Fibroblast of the conjunctiva (primary cell): ENCODE measurements at regions not wholly inside any gene's neighbourhood (a gene's known extent, or its start where the extent isn't known, plus 50 kb on each side); places are given as distances from the start of the nearest gene placed in this dataset.
"Not testable (repeated sequence)": the region's sequence is repeated elsewhere in the genome, so short reads cannot be mapped to it uniquely, and the experiment has no call there.

Experiments used
- DNase-seq: peaks from one replicate; pipeline ENCODE4 v3.0.0-alpha.2; 2010; ENCODE audit warnings: low read depth

DNA sequence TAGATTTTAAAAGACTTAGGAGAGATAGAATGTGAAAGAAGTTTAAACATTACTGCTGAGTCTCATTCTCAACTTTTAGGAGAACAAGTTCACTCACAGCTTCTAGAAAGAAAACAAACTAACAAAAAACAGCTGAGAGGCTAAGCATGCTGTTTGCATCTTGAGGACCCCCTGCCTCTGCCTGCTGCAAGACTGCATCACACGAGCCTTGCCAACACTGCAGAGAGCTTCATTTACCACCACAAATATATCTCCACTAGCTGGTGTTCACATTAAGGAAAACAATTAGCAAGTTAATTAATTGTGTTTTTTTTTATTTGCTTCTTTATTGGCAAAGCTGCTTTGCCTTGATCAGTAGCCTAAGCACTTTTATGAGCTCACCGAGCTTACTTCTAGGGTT is 336.6 kb upstream of the KIAA1217 start:
- DNase-seq: no peak

DNA sequence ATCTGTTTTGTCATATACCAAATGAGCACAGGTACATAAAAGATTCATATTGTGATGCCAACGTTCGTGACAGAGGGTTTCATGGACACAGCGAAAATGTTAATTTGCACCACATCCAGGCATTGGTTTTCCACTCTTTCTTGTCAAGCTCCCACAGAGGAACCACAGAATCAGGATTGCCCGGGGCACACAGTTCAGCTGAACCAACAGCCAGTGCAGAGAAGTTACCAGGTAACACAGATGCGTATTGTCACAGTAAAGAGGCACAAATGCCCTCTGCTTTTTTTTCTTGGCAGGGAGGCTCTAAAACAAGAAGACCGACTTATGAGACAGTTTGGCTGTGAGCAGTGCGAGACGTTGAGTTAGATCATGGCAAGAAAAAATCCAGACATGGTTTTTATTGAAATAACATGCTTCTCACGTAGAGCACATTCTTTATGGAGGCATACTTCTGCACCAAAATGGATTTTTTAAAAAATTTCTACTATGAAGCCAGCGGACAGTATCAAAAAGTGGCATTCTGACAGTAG is 331.1 kb upstream of the KIAA1217 start:
- no peak for DNase-seq

- DNase-seq: no peak
Measured at GRCh38 chr10:23884670-23885069, 324.3 kb upstream of the KIAA1217 start.

DNA sequence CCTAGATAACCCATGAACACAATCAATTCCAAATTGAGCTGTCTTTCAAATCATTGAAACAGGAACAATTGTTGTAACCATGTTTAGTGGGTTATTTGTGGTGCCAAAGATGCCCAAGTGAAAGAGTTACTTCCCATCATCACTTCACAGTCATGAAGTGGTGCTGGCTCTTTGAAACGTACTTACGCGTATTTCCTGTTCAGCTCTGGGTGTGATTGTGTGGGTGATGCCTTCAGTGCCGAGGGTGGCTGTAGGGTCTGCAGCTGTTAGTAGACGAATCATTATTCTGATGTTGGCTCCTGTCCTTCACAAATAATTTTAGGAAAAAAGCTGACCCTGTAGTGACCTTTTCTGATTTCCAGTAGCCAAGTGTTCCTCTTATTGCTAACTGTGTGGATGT is 323.1 kb upstream of the KIAA1217 start:
- DNase-seq: no peak

- no peak for DNase-seq
Measured at GRCh38 chr10:23886355-23886754, 322.6 kb upstream of the KIAA1217 start.

DNA sequence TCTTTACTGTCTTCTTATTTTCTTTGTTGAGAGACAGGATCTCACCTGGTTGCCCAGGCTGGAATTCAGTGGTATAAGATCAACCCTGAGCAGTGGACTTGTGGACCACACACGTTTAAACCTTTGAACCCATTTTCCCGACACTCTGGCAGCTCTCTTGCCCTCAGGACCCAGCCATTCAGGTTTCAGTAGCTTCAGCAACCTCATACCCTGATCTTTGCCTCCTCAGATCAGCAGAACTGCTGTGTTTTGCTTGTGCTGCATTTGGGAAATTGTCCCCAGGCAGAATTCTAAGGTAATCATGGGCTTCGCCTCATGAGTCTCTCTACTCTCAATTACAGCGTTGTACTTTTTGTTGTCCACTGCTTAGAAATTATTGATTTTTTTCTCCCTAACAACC is 317.6 kb upstream of the KIAA1217 start:
- no peak for DNase-seq

GRCh38 chr10:23892296-23892695 is 316.6 kb upstream of the KIAA1217 start:
- no peak for DNase-seq

- no peak for DNase-seq
Measured at GRCh38 chr10:23897267-23897666, 311.7 kb upstream of the KIAA1217 start.

DNA sequence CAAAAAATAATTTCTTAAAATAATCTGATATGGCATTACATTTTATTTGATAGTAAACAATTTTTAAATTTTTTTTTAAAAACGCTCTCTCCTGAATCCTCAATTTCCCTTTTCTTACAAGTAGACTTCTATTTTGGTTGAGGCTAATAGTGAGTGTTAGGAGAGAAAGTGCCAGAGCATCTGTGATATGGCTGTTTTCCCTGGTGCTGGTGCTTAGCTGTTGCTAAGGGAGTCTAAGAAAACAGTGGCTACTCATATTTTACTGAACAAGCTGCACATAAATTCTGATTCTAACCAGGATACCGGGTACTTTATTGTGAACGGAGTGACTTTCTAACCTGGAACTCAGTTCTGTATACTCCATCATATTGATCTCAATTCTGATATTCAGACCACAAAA is 311.1 kb upstream of the KIAA1217 start:
- no peak for DNase-seq

DNA sequence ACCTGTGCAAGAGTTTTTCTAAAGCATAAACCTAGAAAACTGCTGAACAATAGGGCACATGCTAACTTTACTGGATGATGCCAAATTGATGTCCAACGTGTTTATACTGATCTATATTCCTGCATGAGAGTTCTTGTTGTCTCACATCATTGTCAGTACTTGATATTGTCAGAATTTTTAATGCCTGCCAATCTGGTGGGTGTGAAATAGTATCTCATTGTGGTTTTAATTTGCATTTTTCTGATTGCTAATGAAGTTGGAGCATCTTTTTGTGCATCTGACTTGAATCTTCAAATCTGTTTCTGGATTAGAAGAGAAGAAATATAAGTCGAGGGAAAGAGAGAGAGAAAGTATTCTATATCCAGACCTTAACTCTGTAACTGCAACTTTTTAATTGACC is 309.8 kb upstream of the KIAA1217 start:
- DNase-seq: no peak

DNA sequence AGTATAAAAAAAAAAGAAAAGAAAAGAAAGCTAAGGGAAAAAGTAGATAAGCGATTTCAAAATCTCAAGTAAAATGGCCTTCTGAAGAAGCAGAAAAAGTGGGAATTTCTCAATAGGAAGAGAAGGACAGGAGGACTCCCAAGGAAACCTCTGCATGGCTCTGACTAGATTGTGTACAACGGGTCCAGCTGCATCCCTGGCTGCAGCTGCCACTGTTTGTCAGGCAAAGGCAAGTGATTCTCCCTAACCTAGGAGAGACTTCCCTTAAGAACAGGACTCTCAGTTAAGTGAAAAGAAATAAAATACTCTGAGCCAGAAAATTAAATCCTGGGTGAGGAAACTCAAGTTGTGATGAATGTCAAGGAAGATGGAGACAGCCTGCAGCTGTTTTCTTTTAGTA is 298.6 kb upstream of the KIAA1217 start:
- DNase-seq: no peak

DNA sequence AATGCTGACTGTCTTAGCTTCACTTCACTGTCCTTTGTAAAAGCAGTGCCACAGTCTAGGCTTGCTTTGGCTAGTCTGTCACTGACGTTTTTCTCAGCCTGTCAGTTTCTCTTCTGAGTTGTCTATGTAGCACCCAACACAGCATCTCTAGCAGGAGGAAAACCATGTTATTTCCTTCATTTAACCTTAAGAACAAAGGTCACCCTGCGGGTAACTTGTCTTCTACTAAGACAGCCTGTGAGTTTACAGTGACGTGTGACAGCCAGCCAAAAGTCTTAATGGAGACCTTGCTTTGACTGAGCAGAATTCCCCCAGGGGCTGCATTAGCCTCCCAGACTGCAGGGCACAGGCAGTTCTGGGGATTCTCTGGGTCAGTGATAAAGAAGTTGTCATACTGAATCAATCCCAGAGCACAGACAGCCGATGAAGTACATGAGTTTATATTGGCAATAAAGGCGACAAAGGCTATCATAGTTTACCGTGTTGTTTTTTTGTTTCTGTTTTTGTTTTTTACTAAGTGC is 296.0 kb upstream of the KIAA1217 start:
- DNase-seq: no peak

GRCh38 chr10:23914641-23915040 is 294.3 kb upstream of the KIAA1217 start:
- DNase-seq: no peak

- no peak for DNase-seq
Measured at GRCh38 chr10:23917251-23917840, 291.6 kb upstream of the KIAA1217 start.

- DNase-seq: no peak
Measured at GRCh38 chr10:23918090-23918723, 290.7 kb upstream of the KIAA1217 start.

DNA sequence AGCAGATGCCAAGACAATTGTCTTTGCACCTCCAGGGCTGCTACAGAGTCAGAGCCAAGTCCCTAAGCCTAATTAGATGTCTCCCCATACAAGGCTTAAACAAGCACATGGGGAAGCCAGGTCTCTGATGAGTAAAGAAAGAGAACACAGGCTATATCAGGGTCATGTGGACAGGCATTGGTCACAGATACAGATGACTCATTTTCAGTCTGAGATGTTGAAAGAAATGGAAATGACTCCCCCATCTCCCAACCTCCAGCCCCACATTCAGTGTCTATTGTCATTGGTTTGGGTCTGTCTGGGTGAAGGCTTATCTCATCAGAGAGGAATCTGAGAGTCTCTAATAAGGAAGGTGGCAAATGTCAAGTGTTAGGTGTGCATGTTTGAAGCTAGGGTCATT is 290.1 kb upstream of the KIAA1217 start:
- no peak for DNase-seq

DNA sequence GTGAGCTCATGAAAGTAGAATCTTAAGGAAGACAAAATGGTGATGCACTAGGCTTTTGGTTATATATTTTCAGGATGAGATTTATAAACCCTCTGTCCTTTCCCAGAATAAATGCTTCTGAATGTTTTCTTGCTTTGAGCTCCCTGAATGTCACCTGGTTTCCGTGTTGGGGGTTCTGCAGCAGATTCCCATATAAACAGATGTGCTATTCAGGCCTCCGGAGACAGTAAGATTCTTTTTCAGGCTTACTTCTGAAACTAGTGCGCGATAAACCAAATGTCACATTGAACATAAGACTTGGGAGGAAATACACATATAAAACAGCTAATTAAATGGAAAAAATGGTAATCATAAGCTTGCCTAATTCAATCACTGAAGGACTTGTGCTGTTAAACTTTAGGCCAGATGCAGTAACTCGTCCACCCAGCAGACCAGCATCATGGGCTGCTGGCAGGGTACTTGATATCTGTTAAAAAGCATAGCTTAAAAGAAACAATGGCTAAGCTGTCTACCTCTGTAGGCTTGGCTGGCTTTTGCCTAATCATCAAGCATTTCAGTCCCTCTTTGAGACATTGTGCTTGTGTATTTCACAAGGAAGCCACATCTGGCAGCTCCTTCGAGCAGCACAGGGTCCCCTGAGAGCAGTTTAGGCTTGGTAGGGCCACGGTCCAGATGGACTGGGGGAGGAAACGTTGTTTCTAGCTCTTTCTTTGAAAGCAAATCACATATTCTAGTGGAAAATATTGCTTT is 281.2 kb upstream of the KIAA1217 start:
- DNase-seq: no peak

DNA sequence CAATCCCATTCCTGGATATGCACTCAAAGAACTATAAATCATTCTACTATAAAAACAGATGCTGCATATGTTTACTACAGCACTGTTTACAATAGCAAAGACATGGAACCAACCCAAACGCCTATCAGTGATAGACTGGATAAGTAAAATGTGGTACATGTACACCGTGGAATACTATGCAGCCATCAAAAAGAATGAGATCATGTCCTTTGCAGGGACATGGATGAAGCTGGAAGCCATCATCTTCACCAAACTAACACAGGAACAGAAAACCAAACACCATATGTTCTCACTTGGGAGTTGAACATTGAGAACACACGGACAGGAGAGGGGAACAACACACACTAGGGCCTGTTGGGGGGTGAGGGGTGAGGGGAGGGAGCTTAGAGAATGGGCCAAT is 274.9 kb upstream of the KIAA1217 start:
- not testable (repeated sequence) for DNase-seq

- no peak for DNase-seq
Measured at GRCh38 chr10:23945845-23946244, 263.1 kb upstream of the KIAA1217 start.

DNA sequence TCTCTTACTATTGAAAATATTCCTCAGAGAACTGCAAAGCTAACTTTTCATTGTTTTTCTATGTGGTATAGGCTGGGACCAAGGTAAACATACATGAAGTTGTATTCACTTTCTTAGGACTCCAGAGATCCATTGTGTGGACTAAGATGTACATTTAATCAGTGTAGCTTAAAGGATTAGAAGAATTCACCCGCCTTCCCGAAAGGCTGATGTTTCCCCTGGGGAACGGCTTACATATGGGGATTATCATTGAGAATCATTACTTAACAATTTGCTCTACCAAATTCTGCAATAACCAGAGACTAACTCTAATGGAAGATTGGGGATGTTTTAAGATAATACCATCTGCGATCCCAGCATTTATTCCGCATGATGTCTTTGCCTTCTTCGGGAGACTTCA is 257.1 kb upstream of the KIAA1217 start:
- DNase-seq: no peak

DNA sequence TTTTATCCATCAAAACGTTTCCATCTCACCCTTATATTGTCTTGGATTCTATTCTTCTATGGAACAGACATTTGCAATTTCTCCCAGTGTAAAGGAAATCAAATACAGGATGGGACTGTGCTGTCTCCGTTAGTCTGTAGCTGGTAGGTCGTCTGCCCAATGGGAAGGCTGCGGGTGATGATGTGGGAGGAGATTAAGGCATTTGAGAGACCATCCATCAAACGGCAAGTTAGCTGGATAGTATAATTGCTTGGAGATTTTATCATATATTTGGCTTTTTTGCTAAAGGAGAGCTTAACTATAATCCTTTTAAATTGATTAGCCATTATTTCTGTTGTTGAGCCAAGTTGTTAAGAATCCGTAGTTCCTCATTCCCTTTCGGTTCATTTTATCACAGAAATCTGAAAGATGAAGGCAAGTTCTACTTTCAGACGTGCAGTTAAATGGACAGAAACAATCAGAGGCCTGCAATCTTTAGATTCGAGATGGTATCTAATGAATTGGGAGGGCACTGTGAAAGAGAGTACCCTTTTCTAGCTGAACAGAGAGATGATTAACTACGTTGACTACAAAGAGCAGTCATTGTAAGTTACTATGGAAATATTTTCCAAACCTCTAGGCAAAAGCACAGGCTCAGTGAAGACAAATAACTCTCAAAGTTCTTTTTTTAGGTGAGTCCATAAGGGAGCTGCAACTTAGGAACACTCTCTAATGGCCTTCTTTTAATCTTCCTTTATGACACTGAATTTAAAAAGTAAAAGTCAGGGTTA is 253.3 kb upstream of the KIAA1217 start:
- DNase-seq: no peak

DNA sequence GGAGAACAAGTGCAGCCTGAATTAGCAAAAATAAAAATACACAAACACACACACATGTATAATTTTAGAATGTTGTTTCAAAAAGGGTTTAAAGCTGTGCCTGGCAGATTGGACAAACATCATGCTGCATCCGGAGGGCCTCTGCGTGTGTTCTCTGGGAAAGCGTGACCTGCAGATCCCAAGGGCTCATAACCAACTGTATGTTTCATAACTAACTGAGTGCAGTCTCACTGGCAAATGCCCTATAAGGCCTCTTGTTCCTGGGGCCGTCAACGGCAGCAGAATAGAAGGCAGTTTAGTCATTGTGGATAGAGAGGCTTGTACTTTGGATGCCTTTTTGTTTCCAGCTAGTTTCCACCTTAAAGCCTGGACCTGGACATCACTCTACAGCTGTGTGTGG is 243.8 kb upstream of the KIAA1217 start:
- no peak for DNase-seq
